A549 (cell line): ENCODE measurements at regions not wholly inside any gene's neighbourhood (a gene's known extent, or its start where the extent isn't known, plus 50 kb on each side); places are given as distances from the start of the nearest gene placed in this dataset.

Experiments used
- BHLHE40 ChIP-seq: IDR thresholded peaks from 2 replicates; pipeline ENCODE4 v1.6.1; 2012; ENCODE audit warnings: low read depth, low read length, inconsistent platforms
- CHD4 ChIP-seq: fragments of 200-600 bp; sonication (generic); IDR thresholded peaks from 2 replicates; pipeline ENCODE4 v1.6.1; 2016; ENCODE audit warnings: antibody characterized with exemption, mild to moderate bottlenecking, borderline replicate concordance
- JUNB ChIP-seq: fragments of >200 bp; sonication (Bioruptor Twin); formaldehyde crosslinking; IDR thresholded peaks from 2 replicates; pipeline ENCODE4 v1.6.1; 2016
- MAFK ChIP-seq: fragments of 450-650 bp; IDR thresholded peaks from 2 replicates; pipeline ENCODE4 v1.6.1; 2014; ENCODE audit not compliant: partially characterized antibody
- MYC ChIP-seq: IDR thresholded peaks from 2 replicates; pipeline ENCODE4 v1.6.1; 2012; ENCODE audit warnings: mild to moderate bottlenecking, inconsistent platforms, low read length, improper control_type of control experiment, borderline replicate concordance
- POLR2A ChIP-seq: IDR thresholded peaks from 2 replicates; pipeline ENCODE4 v1.6.1; 2012; ENCODE audit warnings: mild to moderate bottlenecking, low read length
- RAD21 ChIP-seq, 2 experiments: fragments of >200 bp in 1 of 2; sonication (Bioruptor Twin) in 1 of 2; formaldehyde crosslinking in 1 of 2; IDR thresholded peaks in 1 of 2; conservative IDR thresholded peaks in 1 of 2; 2 replicates in 1 of 2; 3 replicates in 1 of 2; pipeline ENCODE4 v1.6.1; 2012 to 2018; ENCODE audit warnings: inconsistent platforms in 1 of 2
- RCOR1 ChIP-seq: fragments of 150-350 bp; IDR thresholded peaks from 2 replicates; pipeline ENCODE4 v1.6.1; 2014; ENCODE audit warnings: antibody characterized with exemption, low read length, low read depth
- ZNF302 ChIP-seq: fragments of 250-450 bp; sonication (Bioruptor Pico); IDR thresholded peaks from 2 replicates; pipeline ENCODE4 v1.9.0; 2021; ENCODE audit warnings: inconsistent platforms, mild to moderate bottlenecking, moderate library complexity
- TF ChIP-seq, protein P1 (sequence below): fragments of >200 bp; sonication (Bioruptor Twin); formaldehyde crosslinking; IDR thresholded peaks from 3 replicates; pipeline ENCODE4 v1.5.1; 2016
- TF ChIP-seq, protein P2 (sequence below): fragments of 450-650 bp; IDR thresholded peaks from 2 replicates; pipeline ENCODE4 v1.6.1; 2014; ENCODE audit warnings: antibody characterized with exemption
- TF ChIP-seq, protein P3 (sequence below): fragments of 150-350 bp; IDR thresholded peaks from 2 replicates; pipeline ENCODE4 v1.6.1; 2014; ENCODE audit warnings: low read depth, mild to moderate bottlenecking, low read length

DNA sequence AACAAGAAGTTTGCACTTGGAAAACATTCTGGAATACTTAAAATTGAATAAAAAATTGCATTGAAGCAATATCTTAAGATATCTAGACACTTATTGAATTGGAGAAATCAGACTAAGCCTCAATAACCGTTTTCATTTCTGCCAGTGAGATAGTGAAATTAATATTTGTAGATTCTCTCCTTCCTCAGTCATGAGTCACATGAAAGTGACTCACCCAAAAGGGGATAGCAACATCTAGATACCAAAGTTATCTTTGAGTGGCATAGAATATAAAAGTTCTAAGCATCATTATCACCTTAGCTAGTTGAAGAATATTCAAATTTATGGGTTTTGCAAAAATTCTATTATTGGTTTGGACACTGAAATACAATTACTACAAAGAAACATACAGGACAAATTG is 614.8 kb upstream of the ZNF717 start:
- TF ChIP-seq POLR2A (no peak), MAFK (no peak), RCOR1 (no peak), RAD21 (conservative IDR thresholded peaks at IDR 0.05 in 1 of 2, IDR thresholded peaks at IDR 0.05 in 1 of 2) (no peak), JUNB (no peak), CHD4 (no peak), ZNF302 (CRISPR knock-in tag) (no peak), BHLHE40 (no peak), MYC (no peak)
- TF ChIP-seq, protein P1, sequence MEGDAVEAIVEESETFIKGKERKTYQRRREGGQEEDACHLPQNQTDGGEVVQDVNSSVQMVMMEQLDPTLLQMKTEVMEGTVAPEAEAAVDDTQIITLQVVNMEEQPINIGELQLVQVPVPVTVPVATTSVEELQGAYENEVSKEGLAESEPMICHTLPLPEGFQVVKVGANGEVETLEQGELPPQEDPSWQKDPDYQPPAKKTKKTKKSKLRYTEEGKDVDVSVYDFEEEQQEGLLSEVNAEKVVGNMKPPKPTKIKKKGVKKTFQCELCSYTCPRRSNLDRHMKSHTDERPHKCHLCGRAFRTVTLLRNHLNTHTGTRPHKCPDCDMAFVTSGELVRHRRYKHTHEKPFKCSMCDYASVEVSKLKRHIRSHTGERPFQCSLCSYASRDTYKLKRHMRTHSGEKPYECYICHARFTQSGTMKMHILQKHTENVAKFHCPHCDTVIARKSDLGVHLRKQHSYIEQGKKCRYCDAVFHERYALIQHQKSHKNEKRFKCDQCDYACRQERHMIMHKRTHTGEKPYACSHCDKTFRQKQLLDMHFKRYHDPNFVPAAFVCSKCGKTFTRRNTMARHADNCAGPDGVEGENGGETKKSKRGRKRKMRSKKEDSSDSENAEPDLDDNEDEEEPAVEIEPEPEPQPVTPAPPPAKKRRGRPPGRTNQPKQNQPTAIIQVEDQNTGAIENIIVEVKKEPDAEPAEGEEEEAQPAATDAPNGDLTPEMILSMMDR, result no peak
- TF ChIP-seq, protein P2, sequence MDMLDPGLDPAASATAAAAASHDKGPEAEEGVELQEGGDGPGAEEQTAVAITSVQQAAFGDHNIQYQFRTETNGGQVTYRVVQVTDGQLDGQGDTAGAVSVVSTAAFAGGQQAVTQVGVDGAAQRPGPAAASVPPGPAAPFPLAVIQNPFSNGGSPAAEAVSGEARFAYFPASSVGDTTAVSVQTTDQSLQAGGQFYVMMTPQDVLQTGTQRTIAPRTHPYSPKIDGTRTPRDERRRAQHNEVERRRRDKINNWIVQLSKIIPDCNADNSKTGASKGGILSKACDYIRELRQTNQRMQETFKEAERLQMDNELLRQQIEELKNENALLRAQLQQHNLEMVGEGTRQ, result no peak
- TF ChIP-seq, protein P3, sequence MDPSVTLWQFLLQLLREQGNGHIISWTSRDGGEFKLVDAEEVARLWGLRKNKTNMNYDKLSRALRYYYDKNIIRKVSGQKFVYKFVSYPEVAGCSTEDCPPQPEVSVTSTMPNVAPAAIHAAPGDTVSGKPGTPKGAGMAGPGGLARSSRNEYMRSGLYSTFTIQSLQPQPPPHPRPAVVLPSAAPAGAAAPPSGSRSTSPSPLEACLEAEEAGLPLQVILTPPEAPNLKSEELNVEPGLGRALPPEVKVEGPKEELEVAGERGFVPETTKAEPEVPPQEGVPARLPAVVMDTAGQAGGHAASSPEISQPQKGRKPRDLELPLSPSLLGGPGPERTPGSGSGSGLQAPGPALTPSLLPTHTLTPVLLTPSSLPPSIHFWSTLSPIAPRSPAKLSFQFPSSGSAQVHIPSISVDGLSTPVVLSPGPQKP, result no peak
